ENCODE measurements at regions not wholly inside any gene's neighbourhood (a gene's known extent, or its start where the extent isn't known, plus 50 kb on each side); places are given as distances from the start of the nearest gene placed in this dataset.

DNA sequence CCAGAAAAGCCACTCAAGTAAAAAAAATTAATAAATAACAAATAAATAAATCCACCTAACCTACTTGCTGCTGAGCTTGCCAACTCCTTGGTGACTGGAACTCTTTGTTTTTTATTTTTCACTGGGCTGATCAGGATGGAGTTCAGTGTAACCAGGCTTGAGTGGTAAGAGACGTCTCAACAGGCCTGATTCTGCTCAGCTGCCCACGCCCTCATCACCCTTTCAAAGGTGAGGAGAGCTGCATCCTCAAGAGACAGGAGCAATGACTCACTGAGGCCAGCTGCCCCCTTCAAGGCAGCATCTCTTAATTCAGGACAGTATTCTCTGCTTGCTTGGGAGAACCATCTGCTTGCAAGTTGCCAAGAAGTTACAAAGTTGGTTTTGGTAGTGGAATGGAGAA lies 111.9 kb upstream of the CPM start:
- TF ChIP-seq TAF1 (IDR thresholded peaks at IDR 0.05; ENCODE audit: low read depth), result no peak
- TF ChIP-seq SMC3 (conservative IDR thresholded peaks at IDR 0.05; ENCODE audit: poor library complexity), result no peak
- no peak for TF ChIP-seq POLR2AphosphoS5 (IDR thresholded peaks at IDR 0.05)
- TF ChIP-seq MXI1 (conservative IDR thresholded peaks at IDR 0.05; ENCODE audit: poor library complexity, severe bottlenecking), result no peak
- TF ChIP-seq, protein P1, sequence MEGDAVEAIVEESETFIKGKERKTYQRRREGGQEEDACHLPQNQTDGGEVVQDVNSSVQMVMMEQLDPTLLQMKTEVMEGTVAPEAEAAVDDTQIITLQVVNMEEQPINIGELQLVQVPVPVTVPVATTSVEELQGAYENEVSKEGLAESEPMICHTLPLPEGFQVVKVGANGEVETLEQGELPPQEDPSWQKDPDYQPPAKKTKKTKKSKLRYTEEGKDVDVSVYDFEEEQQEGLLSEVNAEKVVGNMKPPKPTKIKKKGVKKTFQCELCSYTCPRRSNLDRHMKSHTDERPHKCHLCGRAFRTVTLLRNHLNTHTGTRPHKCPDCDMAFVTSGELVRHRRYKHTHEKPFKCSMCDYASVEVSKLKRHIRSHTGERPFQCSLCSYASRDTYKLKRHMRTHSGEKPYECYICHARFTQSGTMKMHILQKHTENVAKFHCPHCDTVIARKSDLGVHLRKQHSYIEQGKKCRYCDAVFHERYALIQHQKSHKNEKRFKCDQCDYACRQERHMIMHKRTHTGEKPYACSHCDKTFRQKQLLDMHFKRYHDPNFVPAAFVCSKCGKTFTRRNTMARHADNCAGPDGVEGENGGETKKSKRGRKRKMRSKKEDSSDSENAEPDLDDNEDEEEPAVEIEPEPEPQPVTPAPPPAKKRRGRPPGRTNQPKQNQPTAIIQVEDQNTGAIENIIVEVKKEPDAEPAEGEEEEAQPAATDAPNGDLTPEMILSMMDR (IDR thresholded peaks at IDR 0.05; ENCODE audit: poor library complexity, severe bottlenecking), result no peak
- no peak for TF ChIP-seq EZH2 (IDR thresholded peaks at IDR 0.05; ENCODE audit: borderline replicate concordance, insufficient read depth, low read length, poor library complexity, severe bottlenecking)
- no peak for TF ChIP-seq EP300 (conservative IDR thresholded peaks at IDR 0.05; ENCODE audit: poor library complexity, severe bottlenecking)
- no peak for TF ChIP-seq RAD21 (conservative IDR thresholded peaks at IDR 0.05)
- TF ChIP-seq REST (IDR thresholded peaks at IDR 0.05; ENCODE audit: borderline replicate concordance), result no peak
- no peak overlapping the region for H2AFZ ChIP-seq (ENCODE audit: low read depth, low read length)
- no peaks in the 10 kb centered on the region for H3K27me3 ChIP-seq (ENCODE audit: insufficient read depth, low read depth, low read length)
- no peak overlapping the region for H3K4me2 ChIP-seq (ENCODE audit: low read length)
- H3K36me3 ChIP-seq (ENCODE audit: insufficient read depth, low read length), result no peaks in the 10 kb centered on the region
- H3F3A ChIP-seq (ENCODE audit: insufficient read depth, low read length, poor library complexity, severe bottlenecking), result no peaks in the 10 kb centered on the region
- H3K9me3 ChIP-seq (ENCODE audit: low read length), result no peaks in the 10 kb centered on the region
- no peak overlapping the region for H3K27ac ChIP-seq (ENCODE audit: low read length)
- H4K20me1 ChIP-seq (ENCODE audit: insufficient read depth), result no peaks in the 10 kb centered on the region
- H3K79me2 ChIP-seq (replicated peaks; ENCODE audit: insufficient read depth, low read length), result no peaks in the 10 kb centered on the region
- no peak overlapping the region for H3K9ac ChIP-seq (ENCODE audit: low read length)
- no peaks in the 10 kb centered on the region for H3K9me2 ChIP-seq (ENCODE audit: insufficient read depth, low read length)
- no peak overlapping the region for H3K4me3 ChIP-seq (ENCODE audit: low read length)

DNA sequence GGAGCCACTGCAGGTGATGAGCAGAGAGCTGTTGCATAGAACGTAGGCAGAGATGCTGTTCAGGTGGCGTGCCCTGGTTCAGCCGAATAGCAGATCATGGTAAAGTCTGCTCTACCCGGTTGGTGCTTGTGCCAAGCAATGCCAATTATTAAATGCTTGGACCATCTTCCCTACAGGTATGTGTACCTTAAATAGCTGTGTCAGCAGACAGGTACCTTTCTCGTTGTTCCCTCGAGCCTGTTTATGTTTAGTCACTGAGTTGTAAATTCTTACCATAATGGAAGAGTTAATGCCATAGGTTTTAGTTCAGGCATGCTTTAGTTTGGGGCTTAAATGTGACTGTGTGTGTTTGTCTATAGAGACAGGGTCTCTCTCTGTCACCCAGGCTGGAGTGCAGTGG lies 112.5 kb upstream of the CPM start:
- TF ChIP-seq, protein P1 (IDR thresholded peaks at IDR 0.05; ENCODE audit: poor library complexity, severe bottlenecking), result no peak
- TF ChIP-seq SMC3 (conservative IDR thresholded peaks at IDR 0.05; ENCODE audit: poor library complexity) (no peak), TAF1 (IDR thresholded peaks at IDR 0.05; ENCODE audit: low read depth) (no peak), EP300 (conservative IDR thresholded peaks at IDR 0.05; ENCODE audit: poor library complexity, severe bottlenecking) (no peak), RAD21 (conservative IDR thresholded peaks at IDR 0.05) (no peak), REST (IDR thresholded peaks at IDR 0.05; ENCODE audit: borderline replicate concordance) (no peak), POLR2AphosphoS5 (IDR thresholded peaks at IDR 0.05) (no peak), EZH2 (IDR thresholded peaks at IDR 0.05; ENCODE audit: borderline replicate concordance, insufficient read depth, low read length, poor library complexity, severe bottlenecking) (no peak), MXI1 (conservative IDR thresholded peaks at IDR 0.05; ENCODE audit: poor library complexity, severe bottlenecking) (no peak)
- Histone ChIP-seq H3K9me3 (ENCODE audit: low read length) (no peaks in the 10 kb centered on the region), H2AFZ (ENCODE audit: low read depth, low read length) (no peak overlapping the region)

More for the DNA sequence above, 112.5 kb upstream of the CPM start:
- Histone ChIP-seq H3K79me2 (replicated peaks; ENCODE audit: insufficient read depth, low read length) (no peaks in the 10 kb centered on the region), H4K20me1 (ENCODE audit: insufficient read depth) (no peaks in the 10 kb centered on the region), H3K27me3 (ENCODE audit: insufficient read depth, low read depth, low read length) (no peaks in the 10 kb centered on the region), H3K4me3 (ENCODE audit: low read length) (no peak overlapping the region), H3K36me3 (ENCODE audit: insufficient read depth, low read length) (no peaks in the 10 kb centered on the region), H3K27ac (ENCODE audit: low read length) (no peak overlapping the region), H3K4me2 (ENCODE audit: low read length) (no peak overlapping the region), H3F3A (ENCODE audit: insufficient read depth, low read length, poor library complexity, severe bottlenecking) (no peaks in the 10 kb centered on the region), H3K9me2 (ENCODE audit: insufficient read depth, low read length) (no peaks in the 10 kb centered on the region), H3K9ac (ENCODE audit: low read length) (no peak overlapping the region)

Data from neural cell (in vitro differentiated cells).